ENCODE measurements at regions not wholly inside any gene's neighbourhood (a gene's known extent, or its start where the extent isn't known, plus 50 kb on each side); places are given as distances from the start of the nearest gene placed in this dataset.

DNA sequence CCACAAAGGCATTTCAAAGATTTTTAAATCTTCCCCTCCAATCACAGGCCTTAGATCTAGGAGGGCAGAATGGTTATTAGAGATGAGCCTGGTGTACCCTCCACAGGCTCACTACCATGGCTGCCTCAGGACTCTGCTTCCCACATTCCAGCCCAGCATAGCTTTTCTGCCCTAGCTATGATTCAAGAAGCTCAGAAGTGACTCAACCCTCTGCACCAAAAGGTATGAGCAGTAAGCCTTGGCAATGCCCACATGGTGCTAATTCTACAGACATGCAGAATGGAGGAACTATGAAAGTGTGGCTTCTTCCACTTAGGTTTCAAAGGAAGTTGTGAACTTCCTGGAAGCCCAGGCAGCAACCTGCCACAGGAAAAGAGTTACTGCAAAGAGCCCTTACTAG, 786.2 kb downstream of the SLITRK6 start:
- no TSS peak for BruUV-seq (replicated peaks)
- H3K4me3 ChIP-seq (replicated peaks in 1 of 2; ENCODE audit: low read depth in 1 of 2, low read length in 2 of 2): no peak overlapping the region
- DNase-seq (ENCODE audit: low read depth, low spot score) (no peak), ATAC-seq (no peak)
- no peaks in the 10 kb centered on the region for H4K20me1 ChIP-seq (ENCODE audit: insufficient read depth)
- H2AFZ ChIP-seq (ENCODE audit: low read depth, low read length, poor library complexity, severe bottlenecking): no peak overlapping the region
- no peak overlapping the region for H3K9ac ChIP-seq (ENCODE audit: low read length)
- no peaks in the 10 kb centered on the region for H3K9me2 ChIP-seq (ENCODE audit: insufficient read depth)
- ChIA-PET CTCF (no interaction called here), POLR2A (no interaction called here), RAD21 (ENCODE audit: low non-redundant PET in 1 of 2, low total read pairs in 2 of 2, uncharacterized antibody in 2 of 2, unreplicated experiment in 2 of 2) (no interaction called here)
- no peak overlapping the region for H3K4me2 ChIP-seq (ENCODE audit: low read length)
- no peaks in the 10 kb centered on the region for H3K36me3 ChIP-seq (ENCODE audit: control insufficient read depth in 1 of 2, insufficient read depth in 2 of 2, low read length in 2 of 2)
- H3K27ac ChIP-seq (ENCODE audit: low read depth, low read length): no peak overlapping the region
- H3K79me2 ChIP-seq (ENCODE audit: insufficient read depth, low read length): no peaks in the 10 kb centered on the region
- no peaks in the 10 kb centered on the region for H3K4me1 ChIP-seq (ENCODE audit: control insufficient read depth in 1 of 2, insufficient read depth in 2 of 2, low read length in 2 of 2)
- peaks cover 0 to 4% of the 10 kb centered on the region in 2 experiments; a peak in 1 of 4 replicates for H3K9me3 ChIP-seq (ENCODE audit: control insufficient read depth in 1 of 2, insufficient read depth in 1 of 2, low read depth in 1 of 2, low read length in 2 of 2)
- no peaks in the 10 kb centered on the region for H3K27me3 ChIP-seq (ENCODE audit: insufficient read depth, low read length)
- TF ChIP-seq EZH2 (IDR thresholded peaks at IDR 0.05): no peak
- TF ChIP-seq, protein P1, sequence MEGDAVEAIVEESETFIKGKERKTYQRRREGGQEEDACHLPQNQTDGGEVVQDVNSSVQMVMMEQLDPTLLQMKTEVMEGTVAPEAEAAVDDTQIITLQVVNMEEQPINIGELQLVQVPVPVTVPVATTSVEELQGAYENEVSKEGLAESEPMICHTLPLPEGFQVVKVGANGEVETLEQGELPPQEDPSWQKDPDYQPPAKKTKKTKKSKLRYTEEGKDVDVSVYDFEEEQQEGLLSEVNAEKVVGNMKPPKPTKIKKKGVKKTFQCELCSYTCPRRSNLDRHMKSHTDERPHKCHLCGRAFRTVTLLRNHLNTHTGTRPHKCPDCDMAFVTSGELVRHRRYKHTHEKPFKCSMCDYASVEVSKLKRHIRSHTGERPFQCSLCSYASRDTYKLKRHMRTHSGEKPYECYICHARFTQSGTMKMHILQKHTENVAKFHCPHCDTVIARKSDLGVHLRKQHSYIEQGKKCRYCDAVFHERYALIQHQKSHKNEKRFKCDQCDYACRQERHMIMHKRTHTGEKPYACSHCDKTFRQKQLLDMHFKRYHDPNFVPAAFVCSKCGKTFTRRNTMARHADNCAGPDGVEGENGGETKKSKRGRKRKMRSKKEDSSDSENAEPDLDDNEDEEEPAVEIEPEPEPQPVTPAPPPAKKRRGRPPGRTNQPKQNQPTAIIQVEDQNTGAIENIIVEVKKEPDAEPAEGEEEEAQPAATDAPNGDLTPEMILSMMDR (IDR thresholded peaks at IDR 0.05 in 2 of 3, conservative IDR thresholded peaks at IDR 0.05 in 1 of 3; ENCODE audit: borderline replicate concordance in 1 of 3, insufficient read depth in 1 of 3, low read depth in 2 of 3, low read length in 2 of 3): no peak
- no peak for TF ChIP-seq EZH2phosphoT487 (IDR thresholded peaks at IDR 0.05; ENCODE audit: borderline replicate concordance)
- no peak for TF ChIP-seq POLR2A (IDR thresholded peaks at IDR 0.05; ENCODE audit: borderline replicate concordance, extremely low read depth, insufficient read depth, insufficient read length)
- no peak for TF ChIP-seq POLR2AphosphoS5 (IDR thresholded peaks at IDR 0.05; ENCODE audit: low read depth, low read length)
- TF ChIP-seq, protein P2, sequence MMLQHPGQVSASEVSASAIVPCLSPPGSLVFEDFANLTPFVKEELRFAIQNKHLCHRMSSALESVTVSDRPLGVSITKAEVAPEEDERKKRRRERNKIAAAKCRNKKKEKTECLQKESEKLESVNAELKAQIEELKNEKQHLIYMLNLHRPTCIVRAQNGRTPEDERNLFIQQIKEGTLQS (IDR thresholded peaks at IDR 0.05): no peak
- TF ChIP-seq REST (IDR thresholded peaks at IDR 0.05; ENCODE audit: low read depth): no peak
- TF ChIP-seq TCF7L2 (IDR thresholded peaks at IDR 0.05; ENCODE audit: borderline replicate concordance, extremely low read depth, insufficient read depth, insufficient read length): no peak
- TF ChIP-seq ELF1 (IDR thresholded peaks at IDR 0.05; ENCODE audit: borderline replicate concordance, low read depth): no peak
- TF ChIP-seq, protein P3, sequence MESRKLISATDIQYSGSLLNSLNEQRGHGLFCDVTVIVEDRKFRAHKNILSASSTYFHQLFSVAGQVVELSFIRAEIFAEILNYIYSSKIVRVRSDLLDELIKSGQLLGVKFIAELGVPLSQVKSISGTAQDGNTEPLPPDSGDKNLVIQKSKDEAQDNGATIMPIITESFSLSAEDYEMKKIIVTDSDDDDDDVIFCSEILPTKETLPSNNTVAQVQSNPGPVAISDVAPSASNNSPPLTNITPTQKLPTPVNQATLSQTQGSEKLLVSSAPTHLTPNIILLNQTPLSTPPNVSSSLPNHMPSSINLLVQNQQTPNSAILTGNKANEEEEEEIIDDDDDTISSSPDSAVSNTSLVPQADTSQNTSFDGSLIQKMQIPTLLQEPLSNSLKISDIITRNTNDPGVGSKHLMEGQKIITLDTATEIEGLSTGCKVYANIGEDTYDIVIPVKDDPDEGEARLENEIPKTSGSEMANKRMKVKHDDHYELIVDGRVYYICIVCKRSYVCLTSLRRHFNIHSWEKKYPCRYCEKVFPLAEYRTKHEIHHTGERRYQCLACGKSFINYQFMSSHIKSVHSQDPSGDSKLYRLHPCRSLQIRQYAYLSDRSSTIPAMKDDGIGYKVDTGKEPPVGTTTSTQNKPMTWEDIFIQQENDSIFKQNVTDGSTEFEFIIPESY (IDR thresholded peaks at IDR 0.05; ENCODE audit: extremely low read depth, insufficient replicate concordance, low read length): no peak
- intact Hi-C loops (cut with micrococcal nuclease): no loop called here

Measured in HCT116 (cell line).